ENCODE measurements at regions not wholly inside any gene's neighbourhood (a gene's known extent, or its start where the extent isn't known, plus 50 kb on each side); places are given as distances from the start of the nearest gene placed in this dataset.

- DNase-seq = no peak
Observed at GRCh38 chr18:10035281-10035991, 121.6 kb downstream of the VAPA start.

DNA sequence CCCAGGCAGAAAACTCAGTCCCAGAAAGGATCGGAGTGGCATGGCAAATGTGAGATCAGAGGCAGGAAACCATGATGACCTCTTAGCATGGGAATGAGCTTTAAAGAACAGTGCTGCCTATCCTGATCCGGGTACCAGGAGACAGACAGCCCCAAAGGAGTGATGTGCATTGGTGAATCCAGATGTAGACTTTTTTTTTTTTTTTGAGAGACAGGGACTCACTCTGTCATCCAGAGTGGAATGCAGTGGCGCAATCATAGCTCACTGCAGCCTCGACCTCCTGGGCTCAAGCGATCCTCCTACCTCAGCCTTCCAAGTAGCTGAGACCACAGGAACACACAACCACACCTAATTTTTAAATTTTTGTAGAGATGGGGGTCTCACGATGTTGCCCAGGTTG, 122.7 kb downstream of the VAPA start:
- no peak for DNase-seq

- no peak for DNase-seq
Observed at GRCh38 chr18:10037181-10037580, 123.4 kb downstream of the VAPA start.

DNA sequence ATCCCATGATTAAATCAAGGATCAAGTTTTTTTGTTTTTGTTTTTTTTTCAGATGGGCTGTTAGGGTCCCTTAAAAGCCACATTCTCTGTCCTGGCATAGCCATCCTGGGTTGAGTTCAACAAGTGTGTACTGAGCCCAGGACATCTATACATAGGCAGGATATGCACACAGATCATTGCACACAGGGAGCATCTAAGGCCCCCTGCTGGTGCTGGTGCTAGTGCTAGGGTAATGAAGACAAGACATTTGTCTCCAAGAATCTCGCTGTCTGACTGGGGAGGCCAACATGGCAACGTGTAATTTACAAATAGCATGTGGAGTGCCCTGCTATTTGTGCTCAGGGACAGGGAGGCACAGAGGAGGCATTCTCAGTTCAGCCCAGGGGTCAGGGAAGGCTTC, 124.5 kb downstream of the VAPA start:
- no peak for DNase-seq

DNA sequence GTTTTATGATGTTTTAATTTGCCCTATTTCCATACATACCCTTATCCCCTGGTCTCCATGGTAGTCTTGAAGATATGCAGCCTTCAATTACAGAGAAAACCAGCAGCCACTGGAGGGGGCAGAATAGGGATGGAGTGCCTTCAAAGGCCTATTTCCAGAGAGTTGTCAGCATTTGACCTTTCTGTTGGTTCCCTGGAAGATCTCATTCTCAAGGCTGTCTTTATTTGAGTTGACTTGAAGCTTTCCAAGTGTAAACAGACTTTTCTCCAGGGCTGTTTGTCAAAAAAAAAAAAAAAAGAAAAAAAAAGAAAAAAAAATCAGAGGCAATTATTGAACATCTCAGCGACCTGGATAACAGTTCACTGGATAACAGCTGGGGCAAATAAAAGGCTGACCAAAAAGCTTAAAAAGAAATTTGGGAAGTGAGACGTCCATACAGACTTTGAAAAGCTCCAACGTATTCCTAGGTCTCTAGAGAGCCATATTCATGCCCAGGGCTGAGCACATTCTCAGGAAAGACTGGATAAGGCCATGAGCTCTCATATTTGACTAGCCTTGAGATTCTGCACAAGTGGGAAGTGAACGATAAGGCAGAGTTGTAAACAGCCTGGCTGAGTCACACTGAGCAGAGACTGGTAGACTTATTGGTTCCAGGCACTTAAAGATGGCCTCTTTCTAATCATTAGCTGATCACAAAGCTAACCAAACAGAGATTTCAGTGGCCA, 126.6 kb downstream of the VAPA start:
- DNase-seq = no peak

DNA sequence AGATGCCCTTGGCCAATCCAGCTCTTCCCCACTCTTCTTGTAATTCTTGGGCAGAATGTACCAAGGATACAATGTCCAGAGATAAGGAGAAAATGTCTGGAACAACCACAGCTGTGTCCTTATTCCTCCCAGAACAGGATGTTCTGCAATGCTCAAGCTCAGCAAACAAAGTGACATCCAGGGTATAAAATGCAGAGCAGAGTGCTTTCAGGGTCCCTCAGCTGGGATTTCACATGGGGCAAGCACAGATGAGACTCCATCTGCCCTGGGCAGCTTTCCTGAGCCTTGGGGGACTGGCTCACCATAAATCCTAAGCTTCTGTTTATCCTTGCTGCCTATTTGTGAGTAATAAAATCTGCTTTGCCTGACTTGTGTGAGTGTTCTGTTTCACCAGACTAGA, 127.4 kb downstream of the VAPA start:
- DNase-seq = no peak

DNA sequence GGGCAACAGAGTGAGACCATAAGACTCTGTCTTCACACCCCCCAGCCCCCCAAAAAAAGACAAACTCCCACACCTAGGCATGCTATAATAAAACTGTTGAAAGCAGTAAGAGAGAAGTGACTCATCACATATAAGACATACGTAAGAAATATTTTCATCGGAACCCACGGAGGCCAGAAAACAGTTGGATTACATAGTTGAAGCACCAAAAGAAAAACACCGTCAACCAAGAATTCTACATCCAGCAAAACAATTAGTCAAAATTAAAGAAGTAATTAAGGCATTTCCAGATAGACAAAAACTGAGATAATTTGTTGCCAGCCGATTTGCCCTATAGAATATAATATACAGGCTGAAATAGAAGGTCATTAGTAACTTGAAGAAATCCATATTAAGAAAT, 128.7 kb downstream of the VAPA start:
- DNase-seq = no peak

DNA sequence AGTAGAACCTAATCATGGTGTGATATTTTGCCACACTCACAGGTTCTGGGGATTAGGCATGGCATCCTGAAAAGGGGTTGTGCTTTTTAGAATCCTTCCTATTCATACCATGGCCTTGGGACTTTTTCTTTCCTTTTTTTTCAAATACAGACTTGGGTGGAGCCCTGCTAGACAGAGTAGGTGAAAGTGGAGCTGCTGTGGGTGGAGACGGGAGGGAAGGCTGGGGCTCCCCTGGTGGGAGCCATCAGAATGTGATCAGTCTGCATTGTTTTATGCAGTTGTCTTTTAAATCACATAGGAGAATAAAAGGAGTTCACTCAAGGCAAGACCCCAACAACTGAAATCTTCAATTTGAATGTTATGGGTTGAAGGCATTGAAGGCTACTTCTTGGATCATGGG, 130.2 kb downstream of the VAPA start:
- DNase-seq = no peak

- no peak for DNase-seq
Observed at GRCh38 chr18:10045296-10045891, 131.6 kb downstream of the VAPA start.

- DNase-seq = no peak
Observed at GRCh38 chr18:10046178-10046807, 132.5 kb downstream of the VAPA start.

DNA sequence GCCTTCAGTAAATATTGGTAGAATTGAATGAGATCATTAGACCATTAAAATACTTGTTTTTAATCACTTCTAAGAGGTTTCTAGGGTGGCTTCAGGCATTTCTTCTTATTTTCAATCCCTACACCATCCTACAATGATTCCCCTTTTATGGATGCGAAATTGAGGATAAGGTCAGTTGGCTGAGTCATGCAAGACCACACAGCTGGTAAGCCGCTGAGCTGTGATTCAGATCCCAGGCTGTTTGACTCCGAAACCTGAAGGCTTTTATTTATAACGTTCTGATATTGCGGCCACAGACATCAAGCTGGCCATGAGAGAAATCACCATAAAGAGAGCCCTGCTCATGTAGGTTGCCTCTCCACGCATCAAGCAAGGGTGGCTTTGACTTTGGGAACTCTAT, 133.4 kb downstream of the VAPA start:
- DNase-seq = no peak

DNA sequence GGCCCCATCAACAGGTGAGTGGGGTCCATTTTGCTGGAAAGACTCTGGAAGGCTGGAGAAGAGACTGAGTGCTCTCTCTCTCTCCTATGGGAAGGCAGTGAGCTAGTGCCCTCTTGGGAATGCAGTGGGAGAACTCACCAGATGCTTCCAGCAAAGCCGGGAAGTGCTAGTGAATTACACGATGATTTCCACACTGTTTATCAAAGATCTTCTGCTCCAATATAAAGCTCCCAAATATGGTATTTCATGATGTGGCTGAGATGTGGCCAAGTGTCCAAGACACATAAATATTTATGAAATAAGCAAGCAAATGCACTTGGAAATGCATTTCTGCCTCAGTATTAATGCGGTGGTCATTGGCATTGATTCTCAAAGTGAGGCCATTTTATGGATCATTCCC, 135.9 kb downstream of the VAPA start:
- DNase-seq = no peak

- DNase-seq = no peak
Observed at GRCh38 chr18:10050956-10051355, 137.1 kb downstream of the VAPA start.

DNA sequence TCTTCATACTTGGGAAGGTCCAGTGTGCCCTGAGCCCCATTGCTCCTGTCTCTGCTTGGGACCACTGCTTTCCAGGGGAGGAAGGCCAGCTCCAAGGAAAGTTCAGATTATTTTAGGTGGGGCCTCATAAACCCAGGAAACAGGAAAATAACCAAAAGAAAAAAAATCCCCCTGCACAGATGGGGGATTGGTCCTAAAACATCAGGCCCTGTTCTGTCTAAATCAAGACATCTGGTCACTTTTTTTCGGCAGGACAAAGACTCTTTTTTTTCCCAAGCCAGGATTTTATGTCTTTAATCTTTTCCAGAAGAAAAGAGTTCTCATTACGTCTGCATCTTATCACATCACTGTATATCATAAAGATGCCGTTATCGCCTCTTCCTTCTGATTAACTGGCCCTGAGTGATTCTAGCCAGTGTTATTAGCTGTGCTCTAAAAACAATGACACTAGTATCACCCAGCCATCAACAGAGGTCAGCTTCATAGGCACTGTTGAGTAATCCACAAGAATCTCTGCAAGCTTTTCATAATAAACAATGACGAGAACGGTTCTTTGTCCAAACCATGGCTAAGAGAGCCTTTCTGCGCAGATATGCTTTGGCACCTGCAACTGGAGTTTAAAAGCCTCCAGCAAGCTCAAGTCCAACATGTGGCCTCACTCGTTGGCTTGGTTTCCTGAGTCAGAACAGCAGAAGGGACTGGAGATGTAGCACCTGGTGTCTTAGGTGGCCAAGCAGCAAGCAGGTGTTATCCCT, 138.2 kb downstream of the VAPA start:
- no peak for DNase-seq

GRCh38 chr18:10052871-10053270, 139.1 kb downstream of the VAPA start:
- no peak for DNase-seq

GRCh38 chr18:10053861-10054260, 140.0 kb downstream of the VAPA start:
- DNase-seq = no peak

GRCh38 chr18:10054366-10054765, 140.6 kb downstream of the VAPA start:
- DNase-seq = no peak

- DNase-seq = no peak
Observed at GRCh38 chr18:10055125-10055750, 141.4 kb downstream of the VAPA start.

GRCh38 chr18:10056506-10056905, 142.7 kb downstream of the VAPA start:
- DNase-seq = no peak

DNA sequence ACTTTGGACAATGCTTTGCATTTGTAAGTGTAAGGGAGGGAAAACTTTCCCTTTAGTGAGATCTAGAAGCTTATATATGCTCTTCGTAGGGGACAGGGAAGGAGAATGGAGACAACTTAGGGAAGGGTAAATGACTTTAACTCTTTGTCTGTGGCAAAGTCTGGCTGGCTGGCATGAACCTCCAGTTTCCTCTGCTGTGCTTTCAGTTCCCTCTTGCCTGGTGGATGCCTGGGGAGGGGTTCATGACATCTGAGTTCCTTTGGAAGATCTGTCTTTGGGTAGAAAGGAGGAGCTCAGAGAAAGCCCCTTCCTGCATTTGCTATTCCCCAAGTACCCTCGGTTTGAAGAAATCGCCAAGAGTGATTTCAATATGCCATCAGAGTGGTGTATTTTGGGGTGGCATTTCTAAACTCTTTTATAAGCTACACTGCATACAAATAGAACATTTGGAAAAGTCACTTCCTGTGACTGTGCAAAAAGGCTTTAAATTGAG, 143.6 kb downstream of the VAPA start:
- no peak for DNase-seq

GRCh38 chr18:10057894-10058791, 144.3 kb downstream of the VAPA start:
- DNase-seq = no peak
